Activated CD8-positive, alpha-beta T cell treated with anti-CD3 and anti-CD28 coated beads, Interleukin-2, amount 10 ng/mL, durations not matched to agents 7 days and 5 days (primary cell): ENCODE measurements at regions not wholly inside any gene's neighbourhood (a gene's known extent, or its start where the extent isn't known, plus 50 kb on each side); places are given as distances from the start of the nearest gene placed in this dataset.

Experiments used
- ATAC-seq: fragments of 150-1000 bp; cut with Tn5 transposase; one replicate; pipeline ENCODE4 v1.10.0; 2021; ENCODE audit warnings: moderate library complexity
- CTCF ChIA-PET: fragments of 350-600 bp; sonication (Branson Sonifier 250); formaldehyde crosslinking; loops from one replicate; lab custom pipeline; 2021; ENCODE audit warnings: antibody characterized with exemption; lab: Charles Lee
- POLR2A ChIA-PET: fragments of 350-600 bp; sonication (Branson Sonifier 250); formaldehyde crosslinking; loops from one replicate; lab custom pipeline; 2021; ENCODE audit warnings: antibody characterized with exemption; lab: Charles Lee
- DNase-seq: peaks from one replicate; pipeline ENCODE4 v3.0.0-alpha.2; 2020
- H3K27ac Mint-ChIP-seq: one replicate; pipeline ENCODE4 v1.8.0; 2021; ENCODE audit warnings: mild to moderate bottlenecking, mixed read lengths
- H3K27me3 Mint-ChIP-seq: one replicate; pipeline ENCODE4 v1.8.0; 2021; ENCODE audit warnings: low read depth, mixed read lengths
- H3K36me3 Mint-ChIP-seq: one replicate; pipeline ENCODE4 v1.8.0; 2021; ENCODE audit warnings: low read depth, mixed read lengths
- H3K4me1 Mint-ChIP-seq: one replicate; pipeline ENCODE4 v1.8.0; 2021; ENCODE audit warnings: low read depth, mixed read lengths
- H3K4me3 Mint-ChIP-seq: one replicate; pipeline ENCODE4 v1.8.0; 2021; ENCODE audit warnings: mild to moderate bottlenecking, mixed read lengths
- H3K9me3 Mint-ChIP-seq: one replicate; pipeline ENCODE4 v1.8.0; 2022; ENCODE audit warnings: mixed read lengths; ENCODE audit not compliant: insufficient read depth

GRCh38 chr4:55757356-55757952 lies 62.1 kb upstream of the EXOC1L start:
- CTCF ChIA-PET: no interaction called here
- Mint-ChIP-seq H3K9me3 (no peaks in the 10 kb centered on the region), H3K27ac (no peak overlapping the region), H3K27me3 (peaks cover 2% of the 10 kb centered on the region), H3K4me3 (no peak overlapping the region), H3K36me3 (no peaks in the 10 kb centered on the region), H3K4me1 (no peaks in the 10 kb centered on the region)
- ATAC-seq (no peak), DNase-seq (no peak)
- POLR2A ChIA-PET: no interaction called here

- DNase-seq: no peak
- ATAC-seq: no peak
- no peaks in the 10 kb centered on the region for H3K9me3 Mint-ChIP-seq
- peaks cover 2% of the 10 kb centered on the region for H3K27me3 Mint-ChIP-seq
- H3K4me1 Mint-ChIP-seq: no peaks in the 10 kb centered on the region
- POLR2A ChIA-PET: no interaction called here
- H3K27ac Mint-ChIP-seq: no peak overlapping the region
- H3K36me3 Mint-ChIP-seq: no peaks in the 10 kb centered on the region
- no peak overlapping the region for H3K4me3 Mint-ChIP-seq
- CTCF ChIA-PET: no interaction called here
Measured at GRCh38 chr4:55758066-55758465, 61.5 kb upstream of the EXOC1L start.

- ChIA-PET CTCF (no interaction called here), POLR2A (no interaction called here)
- Mint-ChIP-seq H3K27ac (no peak overlapping the region), H3K9me3 (no peaks in the 10 kb centered on the region), H3K27me3 (no peaks in the 10 kb centered on the region), H3K36me3 (no peaks in the 10 kb centered on the region), H3K4me3 (no peak overlapping the region), H3K4me1 (no peaks in the 10 kb centered on the region)
- DNase-seq: no peak
- no peak for ATAC-seq
Measured at GRCh38 chr4:55758570-55758969, 61.0 kb upstream of the EXOC1L start.

- ChIA-PET POLR2A (no interaction called here), CTCF (no interaction called here)
- ATAC-seq (no peak), DNase-seq (no peak)
- Mint-ChIP-seq H3K9me3 (no peaks in the 10 kb centered on the region), H3K4me1 (no peaks in the 10 kb centered on the region), H3K27ac (no peak overlapping the region), H3K36me3 (no peaks in the 10 kb centered on the region), H3K27me3 (peaks cover 6% of the 10 kb centered on the region), H3K4me3 (no peak overlapping the region)
Measured at GRCh38 chr4:55762819-55763218, 56.8 kb upstream of the EXOC1L start.

- Mint-ChIP-seq H3K27me3 (peaks cover 6% of the 10 kb centered on the region), H3K4me3 (no peak overlapping the region), H3K27ac (no peak overlapping the region), H3K4me1 (no peaks in the 10 kb centered on the region), H3K9me3 (no peaks in the 10 kb centered on the region), H3K36me3 (no peaks in the 10 kb centered on the region)
- DNase-seq (no peak), ATAC-seq (no peak)
- ChIA-PET POLR2A (no interaction called here), CTCF (no interaction called here)
Measured at GRCh38 chr4:55763996-55764395, 55.6 kb upstream of the EXOC1L start.

- POLR2A ChIA-PET: no interaction called here
- ATAC-seq (no peak), DNase-seq (no peak)
- H3K27me3 Mint-ChIP-seq: peaks cover 6% of the 10 kb centered on the region
- no peaks in the 10 kb centered on the region for H3K36me3 Mint-ChIP-seq
- no peak overlapping the region for H3K4me3 Mint-ChIP-seq
- H3K27ac Mint-ChIP-seq: no peak overlapping the region
- CTCF ChIA-PET: no interaction called here
- H3K4me1 Mint-ChIP-seq: no peaks in the 10 kb centered on the region
- no peaks in the 10 kb centered on the region for H3K9me3 Mint-ChIP-seq
Measured at GRCh38 chr4:55765070-55765469, 54.5 kb upstream of the EXOC1L start.

- H3K27ac Mint-ChIP-seq: no peak overlapping the region
- H3K9me3 Mint-ChIP-seq: no peaks in the 10 kb centered on the region
- H3K27me3 Mint-ChIP-seq: peaks cover 9% of the 10 kb centered on the region
- no peak overlapping the region for H3K4me3 Mint-ChIP-seq
- no peak for ATAC-seq
- CTCF ChIA-PET: no interaction called here
- POLR2A ChIA-PET: no interaction called here
- H3K36me3 Mint-ChIP-seq: no peaks in the 10 kb centered on the region
- no peaks in the 10 kb centered on the region for H3K4me1 Mint-ChIP-seq
- no peak for DNase-seq
Measured at GRCh38 chr4:55768291-55768690, 51.3 kb upstream of the EXOC1L start.
